ENCODE measurements at regions not wholly inside any gene's neighbourhood (a gene's known extent, or its start where the extent isn't known, plus 50 kb on each side); places are given as distances from the start of the nearest gene placed in this dataset.

- no peaks in the 10 kb centered on the region for H3K27me3 Mint-ChIP-seq (ENCODE audit: low read depth)
- no peak overlapping the region for H3K4me3 Mint-ChIP-seq
- no peak for DNase-seq (ENCODE audit: low spot score in 2 of 2, unreplicated experiment in 2 of 2)
- no peak overlapping the region for H3K27ac Mint-ChIP-seq
- TF ChIP-seq CTCF (IDR thresholded peaks at IDR 0.05; ENCODE audit: unreplicated experiment), result no peak
- H3K36me3 Mint-ChIP-seq, result no peaks in the 10 kb centered on the region
- H3K9me3 Mint-ChIP-seq, result no peaks in the 10 kb centered on the region
- H3K4me1 Mint-ChIP-seq, result no peaks in the 10 kb centered on the region
Observed at GRCh38 chr2:104286841-104287240, 567.1 kb upstream of the POU3F3 start.

GRCh38 chr2:104289651-104290565, 564.0 kb upstream of the POU3F3 start:
- TF ChIP-seq CTCF (IDR thresholded peaks at IDR 0.05; ENCODE audit: unreplicated experiment), result no peak
- Mint-ChIP-seq H3K9me3 (no peaks in the 10 kb centered on the region), H3K27ac (no peak overlapping the region), H3K36me3 (no peaks in the 10 kb centered on the region), H3K4me1 (no peaks in the 10 kb centered on the region), H3K27me3 (ENCODE audit: low read depth) (peaks cover 4% of the 10 kb centered on the region), H3K4me3 (no peak overlapping the region)
- no peak for DNase-seq (ENCODE audit: low spot score in 2 of 2, unreplicated experiment in 2 of 2)

GRCh38 chr2:104290566-104290891, 563.4 kb upstream of the POU3F3 start:
- no peak overlapping the region for H3K27ac Mint-ChIP-seq
- H3K27me3 Mint-ChIP-seq (ENCODE audit: low read depth), result peaks cover 4% of the 10 kb centered on the region
- no peak overlapping the region for H3K4me3 Mint-ChIP-seq
- no peaks in the 10 kb centered on the region for H3K9me3 Mint-ChIP-seq
- DNase-seq (ENCODE audit: low spot score in 2 of 2, unreplicated experiment in 2 of 2), result no peak
- H3K4me1 Mint-ChIP-seq, result no peaks in the 10 kb centered on the region
- no peak for TF ChIP-seq CTCF (IDR thresholded peaks at IDR 0.05; ENCODE audit: unreplicated experiment)
- H3K36me3 Mint-ChIP-seq, result no peaks in the 10 kb centered on the region

- peaks cover 33% of the 10 kb centered on the region for H3K27me3 Mint-ChIP-seq (ENCODE audit: low read depth)
- no peak overlapping the region for H3K27ac Mint-ChIP-seq
- DNase-seq (ENCODE audit: low spot score in 2 of 2, unreplicated experiment in 2 of 2), result no peak
- no peaks in the 10 kb centered on the region for H3K36me3 Mint-ChIP-seq
- H3K9me3 Mint-ChIP-seq, result no peaks in the 10 kb centered on the region
- no peak overlapping the region for H3K4me3 Mint-ChIP-seq
- no peak for TF ChIP-seq CTCF (IDR thresholded peaks at IDR 0.05; ENCODE audit: unreplicated experiment)
- no peaks in the 10 kb centered on the region for H3K4me1 Mint-ChIP-seq
Observed at GRCh38 chr2:104312684-104313083, 541.2 kb upstream of the POU3F3 start.

- no peak for TF ChIP-seq CTCF (IDR thresholded peaks at IDR 0.05; ENCODE audit: unreplicated experiment)
- no peak for DNase-seq (ENCODE audit: low spot score in 2 of 2, unreplicated experiment in 2 of 2)
- Mint-ChIP-seq H3K4me1 (peaks cover 13% of the 10 kb centered on the region), H3K36me3 (no peaks in the 10 kb centered on the region), H3K27me3 (ENCODE audit: low read depth) (peaks cover 64% of the 10 kb centered on the region), H3K27ac (no peak overlapping the region), H3K9me3 (no peaks in the 10 kb centered on the region), H3K4me3 (no peak overlapping the region)
Observed at GRCh38 chr2:104318001-104318665, 535.8 kb upstream of the POU3F3 start.
